IMR-90 (cell line): ENCODE measurements at regions not wholly inside any gene's neighbourhood (a gene's known extent, or its start where the extent isn't known, plus 50 kb on each side); places are given as distances from the start of the nearest gene placed in this dataset.

Experiments
- CEBPB ChIP-seq: IDR thresholded peaks from 2 replicates; pipeline ENCODE4 v1.6.1; 2012; ENCODE audit warnings: low read depth, low read length, improper control_type of control experiment
- CHD1 ChIP-seq: IDR thresholded peaks from 2 replicates; pipeline ENCODE4 v1.6.1; 2012; ENCODE audit warnings: low read depth, low read length, improper control_type of control experiment
- FOS ChIP-seq: fragments of 150-350 bp; IDR thresholded peaks from 2 replicates; pipeline ENCODE4 v1.6.1; 2016; ENCODE audit warnings: low read depth, low read length
- NFE2L2 ChIP-seq: fragments of 150-350 bp; IDR thresholded peaks from 2 replicates; pipeline ENCODE4 v1.6.1; 2016; ENCODE audit warnings: low read depth, mild to moderate bottlenecking, low read length
- POLR2A ChIP-seq: IDR thresholded peaks from 2 replicates; pipeline ENCODE4 v1.6.1; 2012; ENCODE audit warnings: mild to moderate bottlenecking, low read depth, low read length
- RAD21 ChIP-seq: IDR thresholded peaks from 2 replicates; pipeline ENCODE4 v1.6.1; 2012; ENCODE audit warnings: low read length, improper control_type of control experiment
- RFX5 ChIP-seq: IDR thresholded peaks from 2 replicates; pipeline ENCODE4 v1.8.0; 2012; ENCODE audit warnings: low read depth, mild to moderate bottlenecking, low read length, moderate library complexity
- SMC3 ChIP-seq: fragments of 150-350 bp; IDR thresholded peaks from 2 replicates; pipeline ENCODE4 v1.6.1; 2016; ENCODE audit warnings: low read depth, mild to moderate bottlenecking, antibody characterized with exemption, low read length, moderate library complexity
- TF ChIP-seq, protein P1 (sequence below): conservative IDR thresholded peaks from 2 replicates; pipeline ENCODE4 v1.5.1; 2012; ENCODE audit warnings: mild to moderate bottlenecking, low read depth, low read length, improper control_type of control experiment
- TF ChIP-seq, protein P2 (sequence below): fragments of 150-350 bp; IDR thresholded peaks from 2 replicates; pipeline ENCODE4 v1.6.1; 2017; ENCODE audit warnings: mild to moderate bottlenecking, antibody characterized with exemption, low read length, low read depth

DNA sequence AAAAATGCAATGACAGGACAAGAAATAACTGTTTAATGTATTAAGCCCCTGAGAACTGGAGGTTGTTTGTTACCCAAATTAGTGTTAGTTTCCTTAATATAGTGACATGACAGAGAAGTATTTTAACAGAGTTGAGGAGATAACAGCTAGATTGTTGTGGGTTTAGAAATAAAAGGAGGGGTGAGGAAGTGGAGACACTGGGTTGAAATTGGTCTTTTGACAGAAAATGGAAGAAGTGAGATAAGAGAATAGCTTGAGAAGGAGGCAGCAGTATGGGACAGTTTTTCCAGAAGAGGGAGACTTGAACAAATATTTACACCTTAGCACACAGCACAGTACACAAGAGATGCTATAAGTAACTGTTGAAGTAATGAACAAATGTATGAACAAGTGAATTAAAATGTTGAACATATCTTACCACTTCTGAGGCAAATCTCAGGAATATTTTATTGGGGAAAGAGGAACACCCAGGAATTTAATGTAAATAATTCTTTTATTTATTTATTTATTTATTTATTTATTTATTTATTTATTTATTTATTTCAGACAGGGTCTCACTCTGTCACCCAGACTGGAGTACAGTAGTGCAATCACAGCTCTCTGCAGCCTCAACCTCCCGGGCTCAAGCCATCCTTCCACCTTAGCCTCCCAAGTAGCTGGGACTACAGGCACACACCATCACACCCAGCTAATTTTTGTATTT, 58.0 kb upstream of the EGFL6 start:
- TF ChIP-seq POLR2A (no peak), RFX5 (no peak), CHD1 (no peak), FOS (no peak), RAD21 (no peak), NFE2L2 (no peak), CEBPB (no peak), SMC3 (no peak)
- TF ChIP-seq, protein P1, sequence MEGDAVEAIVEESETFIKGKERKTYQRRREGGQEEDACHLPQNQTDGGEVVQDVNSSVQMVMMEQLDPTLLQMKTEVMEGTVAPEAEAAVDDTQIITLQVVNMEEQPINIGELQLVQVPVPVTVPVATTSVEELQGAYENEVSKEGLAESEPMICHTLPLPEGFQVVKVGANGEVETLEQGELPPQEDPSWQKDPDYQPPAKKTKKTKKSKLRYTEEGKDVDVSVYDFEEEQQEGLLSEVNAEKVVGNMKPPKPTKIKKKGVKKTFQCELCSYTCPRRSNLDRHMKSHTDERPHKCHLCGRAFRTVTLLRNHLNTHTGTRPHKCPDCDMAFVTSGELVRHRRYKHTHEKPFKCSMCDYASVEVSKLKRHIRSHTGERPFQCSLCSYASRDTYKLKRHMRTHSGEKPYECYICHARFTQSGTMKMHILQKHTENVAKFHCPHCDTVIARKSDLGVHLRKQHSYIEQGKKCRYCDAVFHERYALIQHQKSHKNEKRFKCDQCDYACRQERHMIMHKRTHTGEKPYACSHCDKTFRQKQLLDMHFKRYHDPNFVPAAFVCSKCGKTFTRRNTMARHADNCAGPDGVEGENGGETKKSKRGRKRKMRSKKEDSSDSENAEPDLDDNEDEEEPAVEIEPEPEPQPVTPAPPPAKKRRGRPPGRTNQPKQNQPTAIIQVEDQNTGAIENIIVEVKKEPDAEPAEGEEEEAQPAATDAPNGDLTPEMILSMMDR = no peak
- TF ChIP-seq, protein P2, sequence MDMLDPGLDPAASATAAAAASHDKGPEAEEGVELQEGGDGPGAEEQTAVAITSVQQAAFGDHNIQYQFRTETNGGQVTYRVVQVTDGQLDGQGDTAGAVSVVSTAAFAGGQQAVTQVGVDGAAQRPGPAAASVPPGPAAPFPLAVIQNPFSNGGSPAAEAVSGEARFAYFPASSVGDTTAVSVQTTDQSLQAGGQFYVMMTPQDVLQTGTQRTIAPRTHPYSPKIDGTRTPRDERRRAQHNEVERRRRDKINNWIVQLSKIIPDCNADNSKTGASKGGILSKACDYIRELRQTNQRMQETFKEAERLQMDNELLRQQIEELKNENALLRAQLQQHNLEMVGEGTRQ = no peak
